ENCODE measurements at regions not wholly inside any gene's neighbourhood (a gene's known extent, or its start where the extent isn't known, plus 50 kb on each side); places are given as distances from the start of the nearest gene placed in this dataset.
"Not testable (repeated sequence)": the region's sequence is repeated elsewhere in the genome, so short reads cannot be mapped to it uniquely, and the experiment has no call there.

GRCh38 chr14:49286257-49286983 is 299.8 kb downstream of the RPS29 start:
- no peak overlapping the region for H3K4me3 ChIP-seq (ENCODE audit: low read length)
- no peak for DNase-seq (ENCODE audit: low read depth)
- TF ChIP-seq CTCF (IDR thresholded peaks at IDR 0.05; ENCODE audit: insufficient read depth, low read depth, low read length, missing control alignments), result no peak

- no peak overlapping the region for H3K4me3 ChIP-seq (ENCODE audit: low read length)
- TF ChIP-seq CTCF (IDR thresholded peaks at IDR 0.05; ENCODE audit: insufficient read depth, low read depth, low read length, missing control alignments), result no peak
- no peak for DNase-seq (ENCODE audit: low read depth)
These were observed 305.6 kb downstream of the RPS29 start for GRCh38 chr14:49280566-49280965.

- TF ChIP-seq CTCF (IDR thresholded peaks at IDR 0.05; ENCODE audit: insufficient read depth, low read depth, low read length, missing control alignments), result no peak
- DNase-seq (ENCODE audit: low read depth), result no peak
- no peak overlapping the region for H3K4me3 ChIP-seq (ENCODE audit: low read length)
These were observed 335.7 kb downstream of the RPS29 start for GRCh38 chr14:49250517-49250916.

- H3K4me3 ChIP-seq (ENCODE audit: low read length), result no peak overlapping the region
- TF ChIP-seq CTCF (IDR thresholded peaks at IDR 0.05; ENCODE audit: insufficient read depth, low read depth, low read length, missing control alignments), result no peak
- no peak for DNase-seq (ENCODE audit: low read depth)
These were observed 336.1 kb downstream of the RPS29 start for GRCh38 chr14:49250109-49250508.

- DNase-seq (ENCODE audit: low read depth), result peak; percentile 14
- H3K4me3 ChIP-seq (ENCODE audit: low read length), result no peak overlapping the region
- TF ChIP-seq CTCF (IDR thresholded peaks at IDR 0.05; ENCODE audit: insufficient read depth, low read depth, low read length, missing control alignments), result no peak
These were observed 337.2 kb downstream of the RPS29 start for GRCh38 chr14:49249022-49249421.

- not testable (repeated sequence) for H3K4me3 ChIP-seq (ENCODE audit: low read length); DNase-seq (ENCODE audit: low read depth)
These were observed 342.4 kb downstream of the RPS29 start for GRCh38 chr14:49243777-49244176.

GRCh38 chr14:49240383-49240782 is 345.8 kb downstream of the RPS29 start:
- peak; percentile 45 for DNase-seq (ENCODE audit: low read depth)
- TF ChIP-seq CTCF (IDR thresholded peaks at IDR 0.05; ENCODE audit: insufficient read depth, low read depth, low read length, missing control alignments), result no peak
- no peak overlapping the region for H3K4me3 ChIP-seq (ENCODE audit: low read length)

Measured in epithelial cell of esophagus (primary cell).